DOHH2 (cell line): ENCODE measurements at regions not wholly inside any gene's neighbourhood (a gene's known extent, or its start where the extent isn't known, plus 50 kb on each side); places are given as distances from the start of the nearest gene placed in this dataset.
"Not testable (repeated sequence)": the region's sequence is repeated elsewhere in the genome, so short reads cannot be mapped to it uniquely, and the experiment has no call there.

Experiments
- H3F3A ChIP-seq: fragments of 200-600 bp; sonication (generic), shearing (Covaris generic); 2 replicates; pipeline ENCODE4 v1.6.0; 2016; ENCODE audit warnings: antibody characterized with exemption, mild to moderate bottlenecking; ENCODE audit not compliant: control insufficient read depth, insufficient read depth
- H3K27ac ChIP-seq: fragments of 200-600 bp; sonication (generic); 2 replicates; pipeline ENCODE4 v1.5.1; 2014; ENCODE audit warnings: low read depth, mild to moderate bottlenecking, low read length, moderate library complexity
- H3K27me3 ChIP-seq: fragments of 200-600 bp; sonication (generic); 2 replicates; pipeline ENCODE4 v1.6.1; 2014; ENCODE audit warnings: mild to moderate bottlenecking, low read length, mixed read lengths; ENCODE audit not compliant: control insufficient read depth
- H3K36me3 ChIP-seq: fragments of 200-600 bp; sonication (generic); 2 replicates; pipeline ENCODE4 v1.6.1; 2014; ENCODE audit warnings: mild to moderate bottlenecking, low read length, moderate library complexity, mixed read lengths; ENCODE audit not compliant: control insufficient read depth
- H3K4me1 ChIP-seq: fragments of 200-600 bp; sonication (generic); 2 replicates; pipeline ENCODE4 v1.6.1; 2014; ENCODE audit warnings: mild to moderate bottlenecking, low read length, mixed read lengths; ENCODE audit not compliant: control insufficient read depth
- H3K4me2 ChIP-seq: fragments of 200-600 bp; sonication (generic); 2 replicates; pipeline ENCODE4 v1.6.0; 2014; ENCODE audit warnings: mild to moderate bottlenecking, low read length, moderate library complexity
- H3K4me3 ChIP-seq: fragments of 200-600 bp; sonication (generic); 2 replicates; pipeline ENCODE4 v1.5.1; 2014; ENCODE audit warnings: mild to moderate bottlenecking, low read length, mixed read lengths
- H3K79me2 ChIP-seq: fragments of 200-600 bp; sonication (generic); 2 replicates; pipeline ENCODE4 v1.6.1; 2014; ENCODE audit warnings: mild to moderate bottlenecking, low read length, mixed read lengths; ENCODE audit not compliant: control insufficient read depth
- H3K9me2 ChIP-seq: fragments of 200-600 bp; sonication (generic); replicated peaks from 2 replicates; pipeline ENCODE4 v1.6.1; 2014; ENCODE audit warnings: mild to moderate bottlenecking, low read length, mixed read lengths; ENCODE audit not compliant: control insufficient read depth
- H3K9me3 ChIP-seq: fragments of 200-600 bp; sonication (generic); 2 replicates; pipeline ENCODE4 v1.6.1; 2014; ENCODE audit warnings: antibody characterized with exemption, low read length, mixed read lengths; ENCODE audit not compliant: control insufficient read depth, insufficient read depth
- H4K20me1 ChIP-seq: fragments of 200-600 bp; sonication (generic); 2 replicates; pipeline ENCODE4 v1.6.0; 2014; ENCODE audit warnings: low read depth, mild to moderate bottlenecking, antibody characterized with exemption, low read length, moderate library complexity; ENCODE audit not compliant: control insufficient read depth, insufficient read depth
- CTCF ChIP-seq: fragments of 200-600 bp; sonication (generic); IDR thresholded peaks from one replicate; pipeline ENCODE4 v1.5.1; 2014; ENCODE audit warnings: antibody characterized with exemption, mild to moderate bottlenecking, low read depth, low read length; ENCODE audit not compliant: poor library complexity, severe bottlenecking
- EZH2phosphoT487 ChIP-seq: fragments of 200-600 bp; sonication (generic); IDR thresholded peaks from 2 replicates; pipeline ENCODE4 v1.6.1; 2017; ENCODE audit warnings: borderline replicate concordance, mild to moderate bottlenecking, antibody characterized with exemption, low read length, moderate library complexity, mixed read lengths

DNA sequence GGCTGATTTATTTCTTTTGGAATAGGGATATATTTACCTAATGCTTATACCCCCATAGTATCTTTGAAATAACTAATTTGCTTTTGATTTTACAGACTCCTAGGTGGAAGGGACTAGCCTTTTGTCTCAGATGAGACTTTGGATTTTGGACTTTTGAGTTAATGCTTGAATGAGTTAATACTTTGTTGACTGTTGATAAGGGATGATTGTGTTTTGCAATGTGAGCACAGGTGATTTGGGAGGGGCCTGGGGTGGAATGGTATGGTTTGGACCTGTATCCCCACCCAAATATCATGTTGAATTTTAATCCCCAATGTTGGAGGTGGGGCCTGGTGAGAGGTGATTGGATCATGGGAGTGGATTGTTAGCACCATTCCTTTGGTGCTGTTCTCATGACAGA lies 117.4 kb upstream of the ZC4H2 start:
- Histone ChIP-seq H4K20me1 (no peaks in the 10 kb centered on the region), H3K9me3 (no peaks in the 10 kb centered on the region), H3K36me3 (no peaks in the 10 kb centered on the region), H3K27me3 (no peaks in the 10 kb centered on the region), H3K27ac (no peak overlapping the region), H3K4me2 (no peak overlapping the region), H3K4me1 (no peaks in the 10 kb centered on the region), H3F3A (no peaks in the 10 kb centered on the region), H3K79me2 (no peaks in the 10 kb centered on the region), H3K9me2 (no peaks in the 10 kb centered on the region), H3K4me3 (no peak overlapping the region)
- TF ChIP-seq CTCF: no peak
- no peak for TF ChIP-seq EZH2phosphoT487

DNA sequence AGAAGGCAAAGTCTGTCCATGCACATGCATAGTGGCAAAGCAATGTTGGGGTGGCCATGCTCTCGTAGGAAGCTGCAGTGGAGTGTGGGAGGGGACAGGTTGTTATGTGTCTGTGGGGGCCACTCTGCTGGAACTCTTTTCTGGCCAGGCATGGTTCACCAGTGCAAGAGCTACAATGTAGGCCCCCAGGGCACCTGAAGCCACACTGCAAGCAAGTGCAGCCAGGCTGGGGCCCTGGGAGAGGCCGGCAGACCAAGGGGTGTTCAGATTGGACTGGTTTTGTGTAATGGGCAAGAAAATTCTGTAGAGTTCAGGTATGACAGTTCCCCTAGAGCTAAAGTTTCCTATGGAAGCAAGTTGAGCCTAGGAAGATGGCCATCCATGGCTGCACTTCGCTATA lies 97.0 kb upstream of the ZC4H2 start:
- H3K9me2 ChIP-seq: no peaks in the 10 kb centered on the region
- H3K9me3 ChIP-seq: no peaks in the 10 kb centered on the region
- no peaks in the 10 kb centered on the region for H3F3A ChIP-seq
- H3K27ac ChIP-seq: no peak overlapping the region
- no peaks in the 10 kb centered on the region for H3K4me1 ChIP-seq
- H3K79me2 ChIP-seq: no peaks in the 10 kb centered on the region
- H3K4me3 ChIP-seq: no peak overlapping the region
- no peaks in the 10 kb centered on the region for H3K27me3 ChIP-seq
- no peak overlapping the region for H3K4me2 ChIP-seq
- TF ChIP-seq CTCF: no peak
- no peak for TF ChIP-seq EZH2phosphoT487
- H4K20me1 ChIP-seq: no peaks in the 10 kb centered on the region
- peaks cover 3% of the 10 kb centered on the region; the same call in 1 of the 2 replicates for H3K36me3 ChIP-seq

- no peaks in the 10 kb centered on the region for H4K20me1 ChIP-seq
- TF ChIP-seq CTCF: no peak
- no peak for TF ChIP-seq EZH2phosphoT487
- H3K9me2 ChIP-seq: no peaks in the 10 kb centered on the region
- H3K4me1 ChIP-seq: no peaks in the 10 kb centered on the region
- H3F3A ChIP-seq: no peaks in the 10 kb centered on the region
- no peaks in the 10 kb centered on the region for H3K79me2 ChIP-seq
- no peaks in the 10 kb centered on the region for H3K9me3 ChIP-seq
- no peaks in the 10 kb centered on the region for H3K27me3 ChIP-seq
- no peaks in the 10 kb centered on the region for H3K36me3 ChIP-seq
- H3K4me2 ChIP-seq: no peak overlapping the region
- no peak overlapping the region for H3K27ac ChIP-seq
- no peak overlapping the region for H3K4me3 ChIP-seq
These were observed 96.3 kb upstream of the ZC4H2 start for GRCh38 chrX:65072590-65072989.

DNA sequence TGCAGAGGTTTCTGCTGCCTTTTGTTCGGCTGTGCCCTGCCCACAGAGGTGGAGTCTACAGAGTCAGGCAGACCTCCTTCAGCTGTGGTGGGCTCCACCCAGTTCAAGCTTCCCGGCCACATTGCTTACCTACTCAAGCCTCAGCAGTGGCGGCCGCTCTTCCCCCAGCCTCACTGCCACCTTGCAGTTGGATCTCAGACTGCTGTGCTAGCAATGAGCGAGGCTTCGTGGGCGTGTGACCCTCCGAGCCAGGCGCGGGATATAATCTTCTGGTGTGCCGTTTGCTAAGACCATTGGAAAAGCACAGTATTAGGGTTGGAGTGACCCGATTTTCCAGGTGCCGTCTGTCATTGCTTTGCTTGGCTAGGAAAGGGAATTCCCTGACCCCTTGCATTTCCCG lies 82.4 kb upstream of the ZC4H2 start:
- not testable (repeated sequence) for H3K9me2 ChIP-seq

More for the DNA sequence above, 82.4 kb upstream of the ZC4H2 start:
- not testable (repeated sequence) for H4K20me1 ChIP-seq, H3K79me2 ChIP-seq, H3K27me3 ChIP-seq, H3K4me3 ChIP-seq, H3K36me3 ChIP-seq, H3K4me1 ChIP-seq, H3K4me2 ChIP-seq, H3K27ac ChIP-seq, H3F3A ChIP-seq, H3K9me3 ChIP-seq
